ENCODE measurements at regions not wholly inside any gene's neighbourhood (a gene's known extent, or its start where the extent isn't known, plus 50 kb on each side); places are given as distances from the start of the nearest gene placed in this dataset.
"Not testable (repeated sequence)": the region's sequence is repeated elsewhere in the genome, so short reads cannot be mapped to it uniquely, and the experiment has no call there.

GRCh38 chr1:30229960-30230359, 493.4 kb downstream of the MATN1 start:
- no peak for DNase-seq

GRCh38 chr1:30229557-30229956, 493.8 kb downstream of the MATN1 start:
- DNase-seq: no peak

GRCh38 chr1:30226648-30227047, 496.7 kb downstream of the MATN1 start:
- DNase-seq: no peak

GRCh38 chr1:30225357-30225756, 498.0 kb downstream of the MATN1 start:
- no peak for DNase-seq

- DNase-seq: no peak
Observed at GRCh38 chr1:30219675-30220074, 503.7 kb downstream of the MATN1 start.

- no peak for DNase-seq
Observed at GRCh38 chr1:30218438-30218837, 504.9 kb downstream of the MATN1 start.

GRCh38 chr1:30216602-30217001, 506.8 kb downstream of the MATN1 start:
- no peak for DNase-seq

- DNase-seq: no peak
Observed at GRCh38 chr1:30213936-30214335, 509.4 kb downstream of the MATN1 start.

- DNase-seq: not testable (repeated sequence)
Observed at GRCh38 chr1:30207962-30208361, 515.4 kb downstream of the MATN1 start.

GRCh38 chr1:30206631-30207030, 516.8 kb downstream of the MATN1 start:
- DNase-seq: not testable (repeated sequence)

GRCh38 chr1:30204916-30205315, 518.5 kb downstream of the MATN1 start:
- not testable (repeated sequence) for DNase-seq

- no peak for DNase-seq
Observed at GRCh38 chr1:30201015-30201414, 522.4 kb downstream of the MATN1 start.

- no peak for DNase-seq
Observed at GRCh38 chr1:30200161-30200560, 523.2 kb downstream of the MATN1 start.

GRCh38 chr1:30199563-30199962, 523.8 kb downstream of the MATN1 start:
- no peak for DNase-seq

- DNase-seq: no peak
Observed at GRCh38 chr1:30198795-30199403, 524.5 kb downstream of the MATN1 start.

- no peak for DNase-seq
Observed at GRCh38 chr1:30198451-30198760, 525.0 kb downstream of the MATN1 start.

GRCh38 chr1:30197639-30198450, 525.5 kb downstream of the MATN1 start:
- no peak for DNase-seq

- DNase-seq: no peak
Observed at GRCh38 chr1:30196872-30197638, 526.3 kb downstream of the MATN1 start.

GRCh38 chr1:30196457-30196856, 526.9 kb downstream of the MATN1 start:
- no peak for DNase-seq

- DNase-seq: no peak
Observed at GRCh38 chr1:30195424-30196134, 527.8 kb downstream of the MATN1 start.

GRCh38 chr1:30194741-30195423, 528.5 kb downstream of the MATN1 start:
- no peak for DNase-seq

GRCh38 chr1:30194046-30194619, 529.3 kb downstream of the MATN1 start:
- no peak for DNase-seq

Data from central memory CD4-positive, alpha-beta T cell (primary cell).